WTC11 (cell line): ENCODE measurements at regions not wholly inside any gene's neighbourhood (a gene's known extent, or its start where the extent isn't known, plus 50 kb on each side); places are given as distances from the start of the nearest gene placed in this dataset.

Experiments used
- ATAC-seq: fragments of 200-7000 bp; cut with Tn5 transposase; 2 replicates; pipeline ENCODE4 v1.10.0; 2021; ENCODE audit warnings: mild to moderate bottlenecking, moderate library complexity
- CTCF ChIA-PET: fragments of 300-600 bp; sonication (Branson Sonifier 250); formaldehyde crosslinking; loops from one replicate; lab custom pipeline; 2021; ENCODE audit warnings: antibody characterized with exemption; lab: Charles Lee
- POLR2A ChIA-PET: fragments of 350-600 bp; sonication (Branson Sonifier 250); formaldehyde crosslinking; loops from one replicate; lab custom pipeline; 2021; ENCODE audit warnings: antibody characterized with exemption; lab: Charles Lee
- DNase-seq: peaks from one replicate; pipeline ENCODE4 v3.0.0; 2021; ENCODE audit warnings: low spot score
- H3K27ac Mint-ChIP-seq: 2 replicates; pipeline ENCODE4 v1.8.0; 2021; ENCODE audit warnings: mixed read lengths
- H3K27me3 Mint-ChIP-seq: 2 replicates; pipeline ENCODE4 v1.8.0; 2021; ENCODE audit warnings: low read depth, mild to moderate bottlenecking, moderate library complexity, mixed read lengths
- H3K36me3 Mint-ChIP-seq: 2 replicates; pipeline ENCODE4 v1.8.0; 2021; ENCODE audit warnings: mixed read lengths
- H3K4me1 Mint-ChIP-seq: 2 replicates; pipeline ENCODE4 v1.8.0; 2022; ENCODE audit warnings: mixed read lengths
- H3K4me3 Mint-ChIP-seq: 2 replicates; pipeline ENCODE4 v1.8.0; 2021; ENCODE audit warnings: mild to moderate bottlenecking, moderate library complexity, mixed read lengths
- H3K9me3 Mint-ChIP-seq: 2 replicates; pipeline ENCODE4 v1.8.0; 2021; ENCODE audit warnings: mixed read lengths
- ATF1 ChIP-seq: sonication (generic); formaldehyde crosslinking; IDR thresholded peaks from 2 replicates; pipeline ENCODE4 v1.8.1; 2023; ENCODE audit warnings: mild to moderate bottlenecking, moderate library complexity, missing genetic modification reagents
- CBFB ChIP-seq: sonication (generic); formaldehyde crosslinking; IDR thresholded peaks from 2 replicates; pipeline ENCODE4 v1.8.1; 2022; ENCODE audit warnings: mild to moderate bottlenecking, low read depth, missing genetic modification reagents
- EMX1 ChIP-seq: fragments of 250-450 bp; sonication (Bioruptor Pico); IDR thresholded peaks from 2 replicates; pipeline ENCODE4 v1.8.0; 2021; ENCODE audit warnings: mild to moderate bottlenecking
- ERG ChIP-seq: fragments of 250-450 bp; sonication (Bioruptor Pico); IDR thresholded peaks from 2 replicates; pipeline ENCODE4 v1.8.0; 2021; ENCODE audit warnings: mild to moderate bottlenecking
- ETV6 ChIP-seq: sonication (generic); formaldehyde crosslinking; IDR thresholded peaks from 2 replicates; pipeline ENCODE4 v1.8.1; 2022; ENCODE audit warnings: mild to moderate bottlenecking, missing genetic modification reagents
- FOXP1 ChIP-seq: sonication (generic); formaldehyde crosslinking; IDR thresholded peaks from 2 replicates; pipeline ENCODE4 v1.8.0; 2022; ENCODE audit warnings: missing genetic modification reagents, mild to moderate bottlenecking, moderate library complexity, borderline replicate concordance
- GABPB1 ChIP-seq: sonication (generic); formaldehyde crosslinking; IDR thresholded peaks from 2 replicates; pipeline ENCODE4 v1.8.1; 2023; ENCODE audit warnings: mild to moderate bottlenecking, missing genetic modification reagents
- NFYB ChIP-seq: sonication (generic); formaldehyde crosslinking; conservative IDR thresholded peaks from 2 replicates; pipeline ENCODE4 v1.8.0; 2022; ENCODE audit warnings: low read depth, missing genetic modification reagents
- NR1H2 ChIP-seq: sonication (generic); formaldehyde crosslinking; IDR thresholded peaks from 2 replicates; pipeline ENCODE4 v1.9.0; 2021; ENCODE audit warnings: mild to moderate bottlenecking, moderate library complexity, missing genetic modification reagents
- NR2C2 ChIP-seq: sonication (generic); formaldehyde crosslinking; IDR thresholded peaks from 2 replicates; pipeline ENCODE4 v1.8.0; 2022; ENCODE audit warnings: mild to moderate bottlenecking, missing genetic modification reagents
- PRRX2 ChIP-seq: fragments of 250-450 bp; sonication (Bioruptor Pico); IDR thresholded peaks from 2 replicates; pipeline ENCODE4 v1.8.0; 2021; ENCODE audit warnings: mild to moderate bottlenecking
- SP1 ChIP-seq: sonication (generic); formaldehyde crosslinking; conservative IDR thresholded peaks from 2 replicates; pipeline ENCODE4 v1.8.1; 2022; ENCODE audit warnings: missing genetic modification reagents
- TEAD1 ChIP-seq: sonication (generic); formaldehyde crosslinking; IDR thresholded peaks from 2 replicates; pipeline ENCODE4 v1.8.0; 2022; ENCODE audit warnings: mild to moderate bottlenecking, missing genetic modification reagents
- TP53 ChIP-seq: sonication (generic); formaldehyde crosslinking; IDR thresholded peaks from 2 replicates; pipeline ENCODE4 v1.8.1; 2023; ENCODE audit warnings: mild to moderate bottlenecking, missing genetic modification reagents
- USF2 ChIP-seq: sonication (generic); formaldehyde crosslinking; IDR thresholded peaks from 2 replicates; pipeline ENCODE4 v1.8.1; 2023; ENCODE audit warnings: mild to moderate bottlenecking, missing genetic modification reagents, moderate library complexity
- ZBTB43 ChIP-seq: sonication (generic); formaldehyde crosslinking; IDR thresholded peaks from 2 replicates; pipeline ENCODE4 v1.8.1; 2023; ENCODE audit warnings: mild to moderate bottlenecking, missing genetic modification reagents
- ZNF232 ChIP-seq: sonication (generic); formaldehyde crosslinking; IDR thresholded peaks from 2 replicates; pipeline ENCODE4 v1.8.0; 2022; ENCODE audit warnings: mild to moderate bottlenecking, missing genetic modification reagents
- ZNF416 ChIP-seq: fragments of 250-450 bp; sonication (Bioruptor Pico); IDR thresholded peaks from 2 replicates; pipeline ENCODE4 v1.9.0; 2021; ENCODE audit warnings: mild to moderate bottlenecking, inconsistent platforms
- ZNF423 ChIP-seq: fragments of 250-450 bp; sonication (Bioruptor Pico); IDR thresholded peaks from 2 replicates; pipeline ENCODE4 v2.1.2; 2022; ENCODE audit warnings: mild to moderate bottlenecking, moderate library complexity
- ZNF512 ChIP-seq: sonication (generic); formaldehyde crosslinking; IDR thresholded peaks from 2 replicates; pipeline ENCODE4 v1.8.1; 2022; ENCODE audit warnings: missing genetic modification reagents, borderline replicate concordance

GRCh38 chr9:129456549-129457324 is 164.2 kb downstream of the C9orf50 start:
- DNase-seq, result no peak
- TF ChIP-seq ETV6 (CRISPR knock-in tag) (no peak), NR1H2 (no peak), NR2C2 (CRISPR knock-in tag) (no peak), ATF1 (CRISPR knock-in tag) (no peak), ZNF416 (CRISPR knock-in tag) (no peak), ZNF512 (no peak), ZNF423 (CRISPR knock-in tag) (no peak), PRRX2 (CRISPR knock-in tag) (no peak)
- Mint-ChIP-seq H3K4me1 (peaks cover 23% of the 10 kb centered on the region), H3K27me3 (peaks cover 23% of the 10 kb centered on the region), H3K36me3 (no peaks in the 10 kb centered on the region), H3K27ac (no peak overlapping the region), H3K9me3 (no peaks in the 10 kb centered on the region), H3K4me3 (no peak overlapping the region)
- POLR2A ChIA-PET, result no interaction called here
- no peak for ATAC-seq
- CTCF ChIA-PET, result no interaction called here

- Mint-ChIP-seq H3K27me3 (peaks cover 17% of the 10 kb centered on the region), H3K36me3 (no peaks in the 10 kb centered on the region), H3K9me3 (no peaks in the 10 kb centered on the region), H3K4me1 (peaks cover 23% of the 10 kb centered on the region), H3K4me3 (no peak overlapping the region), H3K27ac (no peak overlapping the region)
- no peak for TF ChIP-seq TEAD1 (CRISPR knock-in tag)
- TF ChIP-seq NFYB (CRISPR knock-in tag), result no peak
- TF ChIP-seq ATF1 (CRISPR knock-in tag), result no peak
- no peak for TF ChIP-seq TP53 (CRISPR knock-in tag)
- TF ChIP-seq ERG, result no peak
- TF ChIP-seq USF2 (CRISPR knock-in tag), result no peak
- TF ChIP-seq CBFB (CRISPR knock-in tag), result no peak
- no peak for TF ChIP-seq EMX1
- TF ChIP-seq ZNF232 (CRISPR knock-in tag), result no peak
- no peak for TF ChIP-seq GABPB1
- TF ChIP-seq SP1, result no peak
- no peak for TF ChIP-seq NR1H2
- no peak for TF ChIP-seq FOXP1 (CRISPR knock-in tag)
- TF ChIP-seq ZBTB43 (CRISPR knock-in tag), result no peak
- POLR2A ChIA-PET, result interaction anchor here (0.5 kb wide), 1 partner anchor 97 kb away, joined by 3 read pairs; no protein-coding TSS in a partner anchor
- ATAC-seq (no peak), DNase-seq (no peak)
- CTCF ChIA-PET, result no interaction called here
Measured at GRCh38 chr9:129455151-129455995, 165.5 kb downstream of the C9orf50 start.
